Effector memory CD8-positive, alpha-beta T cell (primary cell): ENCODE measurements at regions not wholly inside any gene's neighbourhood (a gene's known extent, or its start where the extent isn't known, plus 50 kb on each side); places are given as distances from the start of the nearest gene placed in this dataset.
"Not testable (repeated sequence)": the region's sequence is repeated elsewhere in the genome, so short reads cannot be mapped to it uniquely, and the experiment has no call there.

Experiments used
- ATAC-seq: fragments of 150-1000 bp; cut with Tn5 transposase; replicated peaks from 2 replicates; pipeline ENCODE4 v1.10.0; 2021; ENCODE audit warnings: mild to moderate bottlenecking, moderate library complexity
- DNase-seq, 3 experiments: peaks; one replicate each; pipeline ENCODE4 v3.0.0; 2021
- H3K27ac Mint-ChIP-seq, 2 donors: one replicate each; pipeline ENCODE4 v1.8.0; 2022; ENCODE audit warnings: mild to moderate bottlenecking in 2 of 2, mixed read lengths in 2 of 2, moderate library complexity in 2 of 2
- H3K27me3 Mint-ChIP-seq, 2 donors: one replicate each; pipeline ENCODE4 v1.8.0; 2022; ENCODE audit warnings: mixed read lengths in 2 of 2
- H3K36me3 Mint-ChIP-seq: one replicate; pipeline ENCODE4 v1.8.0; 2022; ENCODE audit warnings: mild to moderate bottlenecking, moderate library complexity, mixed read lengths; ENCODE audit not compliant: insufficient read depth
- H3K4me1 Mint-ChIP-seq, 2 donors: one replicate each; pipeline ENCODE4 v1.8.0; 2022; ENCODE audit warnings: low read depth in 2 of 2, mixed read lengths in 2 of 2
- H3K4me3 Mint-ChIP-seq, 2 donors: one replicate each; pipeline ENCODE4 v1.8.0; 2022; ENCODE audit warnings: mild to moderate bottlenecking in 2 of 2, mixed read lengths in 2 of 2, moderate library complexity in 2 of 2
- H3K9me3 Mint-ChIP-seq, 2 donors: one replicate each; pipeline ENCODE4 v1.8.0; 2022; ENCODE audit warnings: mixed read lengths in 2 of 2

DNA sequence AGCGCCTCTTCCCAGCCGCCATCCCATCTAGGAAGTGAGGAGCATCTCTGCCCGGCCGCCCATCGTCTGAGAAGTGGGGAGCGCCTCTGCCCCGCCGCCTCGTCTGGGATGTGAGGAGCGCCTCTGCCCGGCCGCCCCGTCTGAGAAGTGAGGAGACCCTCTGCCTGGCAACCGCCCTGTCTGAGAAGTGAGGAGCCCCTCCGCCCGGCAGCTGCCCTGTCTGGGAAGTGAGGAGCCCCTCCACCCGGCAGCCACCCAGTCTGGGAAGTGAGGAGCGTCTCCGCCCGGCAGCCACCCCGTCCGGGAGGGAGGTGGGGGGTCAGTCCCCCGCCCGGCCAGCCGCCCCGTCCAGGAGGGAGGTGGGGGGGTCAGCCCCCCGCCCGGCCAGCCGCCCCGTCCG lies 139.4 kb upstream of the ANKRD55 start:
- not testable (repeated sequence) for H3K27ac Mint-ChIP-seq, H3K4me3 Mint-ChIP-seq, ATAC-seq, H3K36me3 Mint-ChIP-seq, H3K9me3 Mint-ChIP-seq, H3K4me1 Mint-ChIP-seq, DNase-seq
- peaks cover 27 to 29% of the 10 kb centered on the region in 2 donors for H3K27me3 Mint-ChIP-seq

- Mint-ChIP-seq H3K27me3 (peaks cover 25 to 29% of the 10 kb centered on the region in 2 donors), H3K4me3 (no peak overlapping the region), H3K36me3 (no peaks in the 10 kb centered on the region), H3K9me3 (no peaks in the 10 kb centered on the region), H3K4me1 (no peaks in the 10 kb centered on the region), H3K27ac (no peak overlapping the region)
- ATAC-seq (no peak), DNase-seq (no peak)
Measured at GRCh38 chr5:56369361-56369811, 136.3 kb upstream of the ANKRD55 start.

DNA sequence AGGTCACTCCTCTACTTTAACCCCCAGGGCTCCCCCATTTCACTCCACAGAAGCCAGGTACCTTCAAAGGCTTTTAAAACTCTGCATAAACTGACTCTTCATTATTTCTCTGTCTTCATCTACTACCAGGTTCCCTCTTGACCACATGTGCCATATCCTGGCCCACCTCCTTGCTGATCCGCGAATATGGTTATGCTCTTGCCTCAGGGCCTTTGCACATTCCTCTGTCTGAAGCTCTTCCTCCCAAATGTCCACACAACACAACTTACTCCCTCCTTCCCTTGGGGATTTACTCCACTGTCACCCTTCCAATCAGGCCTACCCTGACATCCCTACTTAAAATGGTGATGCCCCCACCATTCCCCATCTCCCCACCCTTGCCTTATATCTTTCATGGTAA lies 134.6 kb upstream of the ANKRD55 start:
- H3K27me3 Mint-ChIP-seq = peaks cover 29 to 42% of the 10 kb centered on the region in 2 donors
- DNase-seq (no peak), ATAC-seq (no peak)
- H3K4me1 Mint-ChIP-seq = no peaks in the 10 kb centered on the region
- no peaks in the 10 kb centered on the region for H3K36me3 Mint-ChIP-seq
- H3K4me3 Mint-ChIP-seq = no peak overlapping the region
- peaks cover 0 to under 1% of the 10 kb centered on the region in 2 donors for H3K9me3 Mint-ChIP-seq
- no peak overlapping the region for H3K27ac Mint-ChIP-seq

GRCh38 chr5:56366986-56367385 lies 133.9 kb upstream of the ANKRD55 start:
- DNase-seq (no peak), ATAC-seq (no peak)
- Mint-ChIP-seq H3K36me3 (no peaks in the 10 kb centered on the region), H3K27me3 (peaks cover 32 to 45% of the 10 kb centered on the region in 2 donors), H3K4me1 (no peaks in the 10 kb centered on the region), H3K9me3 (peaks cover 0 to 2% of the 10 kb centered on the region in 2 donors), H3K4me3 (no peak overlapping the region), H3K27ac (no peak overlapping the region)

GRCh38 chr5:56361398-56361797 lies 128.3 kb upstream of the ANKRD55 start:
- Mint-ChIP-seq H3K9me3 (peaks cover 0 to 2% of the 10 kb centered on the region in 2 donors), H3K27ac (no peak overlapping the region)

DNA sequence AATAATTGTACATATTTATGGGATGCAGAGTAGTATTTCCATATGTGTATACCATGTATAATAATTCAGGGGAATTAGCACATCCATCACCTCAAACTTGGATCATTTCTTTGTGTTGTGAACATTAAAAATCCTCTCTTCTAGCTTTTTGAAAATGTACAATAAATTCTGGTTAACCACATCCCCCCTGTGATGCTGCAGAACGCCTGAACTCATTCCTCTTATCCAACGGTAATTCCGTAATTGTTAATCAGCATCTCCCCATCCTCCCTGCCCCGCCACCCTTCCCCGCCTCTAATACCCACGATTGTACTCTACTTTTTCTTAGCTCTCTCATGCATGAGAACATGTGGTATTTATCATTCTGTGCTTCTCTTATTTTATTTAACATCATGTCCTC lies 127.7 kb upstream of the ANKRD55 start:
- no peak overlapping the region for H3K27ac Mint-ChIP-seq
- peaks cover 0 to 2% of the 10 kb centered on the region in 2 donors for H3K4me1 Mint-ChIP-seq
- H3K4me3 Mint-ChIP-seq = no peak overlapping the region
- DNase-seq (no peak), ATAC-seq (no peak)
- H3K9me3 Mint-ChIP-seq = peaks cover 0 to 2% of the 10 kb centered on the region in 2 donors
- no peaks in the 10 kb centered on the region for H3K36me3 Mint-ChIP-seq
- H3K27me3 Mint-ChIP-seq = peaks cover 15 to 28% of the 10 kb centered on the region in 2 donors

More at GRCh38 chr5:56361398-56361797, 128.3 kb upstream of the ANKRD55 start:
- no peak for DNase-seq
- no peak for ATAC-seq
- H3K4me3 Mint-ChIP-seq = no peak overlapping the region
- H3K4me1 Mint-ChIP-seq = peaks cover 0 to 2% of the 10 kb centered on the region in 2 donors
- no peaks in the 10 kb centered on the region for H3K36me3 Mint-ChIP-seq
- H3K27me3 Mint-ChIP-seq = peaks cover 15 to 33% of the 10 kb centered on the region in 2 donors

- no peak for ATAC-seq
- Mint-ChIP-seq H3K9me3 (peaks cover 0 to 2% of the 10 kb centered on the region in 2 donors), H3K27ac (no peak overlapping the region), H3K4me3 (no peak overlapping the region), H3K4me1 (peaks cover 0 to 2% of the 10 kb centered on the region in 2 donors), H3K36me3 (no peaks in the 10 kb centered on the region), H3K27me3 (peaks cover 15 to 23% of the 10 kb centered on the region in 2 donors)
- DNase-seq = no peak
Measured at GRCh38 chr5:56359809-56360685, 126.9 kb upstream of the ANKRD55 start.

GRCh38 chr5:56358703-56359681 lies 125.9 kb upstream of the ANKRD55 start:
- H3K27ac Mint-ChIP-seq = no peak overlapping the region

GRCh38 chr5:56358046-56358445 lies 124.9 kb upstream of the ANKRD55 start:
- no peak for DNase-seq
- Mint-ChIP-seq H3K36me3 (no peaks in the 10 kb centered on the region), H3K27me3 (peaks cover 13% of the 10 kb centered on the region in 2 donors), H3K27ac (no peak overlapping the region), H3K4me3 (no peak overlapping the region), H3K9me3 (peaks cover 0 to 2% of the 10 kb centered on the region in 2 donors), H3K4me1 (peaks cover 0 to 2% of the 10 kb centered on the region in 2 donors)
- no peak for ATAC-seq

More at GRCh38 chr5:56358703-56359681, 125.9 kb upstream of the ANKRD55 start:
- Mint-ChIP-seq H3K36me3 (no peaks in the 10 kb centered on the region), H3K27me3 (peaks cover 15 to 20% of the 10 kb centered on the region in 2 donors), H3K4me1 (peaks cover 0 to 2% of the 10 kb centered on the region in 2 donors), H3K4me3 (no peak overlapping the region), H3K9me3 (peaks cover 0 to 2% of the 10 kb centered on the region in 2 donors)
- ATAC-seq = no peak
- no peak for DNase-seq

DNA sequence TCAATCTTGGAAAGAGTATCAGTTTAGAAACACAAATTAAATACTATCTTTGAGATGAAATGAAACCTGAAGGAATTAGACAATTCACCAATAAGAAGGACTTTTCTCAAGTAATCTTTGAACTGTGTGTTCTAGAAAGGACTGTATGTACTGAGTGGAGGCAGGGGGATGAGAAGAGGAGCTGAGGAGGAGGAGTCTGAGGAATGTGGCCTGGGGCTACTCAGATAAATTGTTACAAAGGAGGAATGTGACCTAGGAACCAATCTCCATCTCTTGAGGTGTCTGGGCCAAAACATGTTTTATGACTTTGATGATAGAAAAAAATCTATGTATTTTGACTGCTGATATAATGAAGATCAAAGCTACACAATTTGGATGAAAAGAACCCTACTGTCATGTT lies 124.3 kb upstream of the ANKRD55 start:
- H3K36me3 Mint-ChIP-seq = no peaks in the 10 kb centered on the region
- H3K27ac Mint-ChIP-seq = no peak overlapping the region
- H3K4me3 Mint-ChIP-seq = no peak overlapping the region
- H3K9me3 Mint-ChIP-seq = no peaks in the 10 kb centered on the region
- peaks cover 0 to 2% of the 10 kb centered on the region in 2 donors for H3K4me1 Mint-ChIP-seq
- H3K27me3 Mint-ChIP-seq = peaks cover 7% of the 10 kb centered on the region in 2 donors
- ATAC-seq (no peak), DNase-seq (no peak)

DNA sequence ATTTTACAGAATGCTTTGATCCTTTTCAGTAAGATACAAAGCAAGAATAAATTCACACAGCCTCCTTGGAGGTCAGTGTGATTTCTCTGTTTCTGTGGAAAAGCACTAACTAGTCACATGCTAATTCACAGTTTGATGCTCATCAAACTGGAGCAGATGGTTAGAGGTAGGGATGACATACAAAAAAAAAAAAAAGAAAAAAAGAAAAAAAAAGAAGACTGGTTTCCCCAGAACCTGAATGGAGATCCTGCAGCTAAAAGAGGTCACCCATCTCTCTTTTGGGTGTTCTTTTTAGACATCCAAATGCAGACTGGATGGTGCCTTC lies 123.7 kb upstream of the ANKRD55 start:
- DNase-seq (no peak), ATAC-seq (no peak)
- Mint-ChIP-seq H3K4me1 (peaks cover 0 to 2% of the 10 kb centered on the region in 2 donors), H3K4me3 (no peak overlapping the region), H3K9me3 (no peaks in the 10 kb centered on the region), H3K27me3 (peaks cover 7% of the 10 kb centered on the region in 2 donors), H3K27ac (no peak overlapping the region), H3K36me3 (no peaks in the 10 kb centered on the region)

DNA sequence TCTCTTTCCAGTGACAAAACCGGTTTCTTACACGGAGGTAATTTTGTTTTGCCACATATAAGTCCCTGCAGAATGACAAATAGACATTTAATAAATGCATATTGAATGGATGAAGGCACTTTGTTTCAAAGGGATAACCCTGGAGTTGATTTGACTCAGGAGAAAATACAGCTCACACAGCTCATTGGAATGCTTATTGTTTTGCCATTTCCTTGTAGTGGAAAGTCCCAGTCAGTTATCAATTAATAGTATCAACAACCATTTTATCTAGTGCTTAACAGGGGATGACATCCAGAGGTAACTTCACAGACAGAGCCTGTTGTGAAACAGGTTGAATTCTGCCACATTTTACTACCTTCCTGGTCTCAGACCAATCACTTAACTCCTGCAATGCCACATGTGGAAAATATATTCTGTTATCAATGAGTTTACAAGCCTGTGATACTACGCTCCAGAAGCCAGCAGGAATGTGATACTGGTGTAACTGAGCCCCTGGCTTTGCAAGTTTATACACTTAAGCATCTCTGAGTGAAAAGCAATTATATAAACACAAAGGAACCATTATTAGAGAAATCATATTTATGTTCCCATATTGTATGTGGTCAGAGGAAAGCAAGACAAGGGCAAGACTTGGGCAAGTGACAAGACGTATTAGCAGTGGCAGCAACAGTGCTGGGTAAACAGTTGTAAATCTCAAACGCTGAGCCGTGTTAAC lies 123.1 kb upstream of the ANKRD55 start:
- no peaks in the 10 kb centered on the region for H3K9me3 Mint-ChIP-seq
- H3K36me3 Mint-ChIP-seq = no peaks in the 10 kb centered on the region
- peaks cover 0 to 2% of the 10 kb centered on the region in 2 donors for H3K4me1 Mint-ChIP-seq
- ATAC-seq = no peak
- peaks cover 3 to 7% of the 10 kb centered on the region in 2 donors for H3K27me3 Mint-ChIP-seq
- no peak for DNase-seq
- no peak overlapping the region for H3K4me3 Mint-ChIP-seq
- H3K27ac Mint-ChIP-seq = no peak overlapping the region

- no peak for DNase-seq
- H3K27me3 Mint-ChIP-seq = peaks cover 6 to 13% of the 10 kb centered on the region in 2 donors
- no peak overlapping the region for H3K4me3 Mint-ChIP-seq
- peaks cover 0 to 2% of the 10 kb centered on the region in 2 donors for H3K4me1 Mint-ChIP-seq
- no peak for ATAC-seq
- H3K9me3 Mint-ChIP-seq = no peaks in the 10 kb centered on the region
- no peak overlapping the region for H3K27ac Mint-ChIP-seq
- no peaks in the 10 kb centered on the region for H3K36me3 Mint-ChIP-seq
Measured at GRCh38 chr5:56354836-56355235, 121.7 kb upstream of the ANKRD55 start.
